ENCODE measurements at regions not wholly inside any gene's neighbourhood (a gene's known extent, or its start where the extent isn't known, plus 50 kb on each side); places are given as distances from the start of the nearest gene placed in this dataset.

GRCh38 chr4:10169839-10170387, 53.3 kb upstream of the WDR1 start:
- Mint-ChIP-seq H3K36me3 (ENCODE audit: low read depth) (no peaks in the 10 kb centered on the region), H3K9me3 (no peaks in the 10 kb centered on the region), H3K27me3 (ENCODE audit: low read depth) (peaks cover 3% of the 10 kb centered on the region), H3K4me1 (ENCODE audit: low read depth) (peaks cover 3% of the 10 kb centered on the region), H3K4me3 (no peak overlapping the region), H3K27ac (no peak overlapping the region)
- no peak for DNase-seq (ENCODE audit: low spot score)

GRCh38 chr4:10168151-10168550, 51.6 kb upstream of the WDR1 start:
- Mint-ChIP-seq H3K27ac (no peak overlapping the region), H3K27me3 (ENCODE audit: low read depth) (peaks cover 3% of the 10 kb centered on the region), H3K9me3 (no peaks in the 10 kb centered on the region), H3K36me3 (ENCODE audit: low read depth) (no peaks in the 10 kb centered on the region), H3K4me3 (no peak overlapping the region), H3K4me1 (ENCODE audit: low read depth) (peaks cover 3% of the 10 kb centered on the region)
- DNase-seq (ENCODE audit: low spot score), result no peak

DNA sequence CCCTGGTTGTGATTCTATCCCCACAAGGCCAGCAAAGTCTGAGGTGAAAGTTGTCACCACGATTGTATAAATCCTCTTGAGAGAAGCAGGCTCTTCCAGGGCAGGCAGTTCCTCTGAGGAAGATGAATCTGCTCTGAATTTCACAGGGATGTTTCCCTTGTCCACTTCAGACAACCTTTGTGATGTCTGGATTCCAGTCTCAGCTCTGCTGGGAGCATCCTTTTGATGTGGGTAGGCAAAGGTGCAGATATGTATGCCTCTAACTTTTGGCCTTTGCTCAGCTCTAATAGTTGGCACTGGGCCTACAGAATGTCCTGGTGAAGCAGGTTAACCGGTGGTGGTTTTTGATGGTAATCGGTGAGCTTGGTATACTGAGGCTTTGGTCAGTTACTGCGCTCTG, 50.6 kb upstream of the WDR1 start:
- Mint-ChIP-seq H3K36me3 (ENCODE audit: low read depth) (no peaks in the 10 kb centered on the region), H3K4me1 (ENCODE audit: low read depth) (peaks cover 3% of the 10 kb centered on the region), H3K27ac (no peak overlapping the region), H3K9me3 (no peaks in the 10 kb centered on the region), H3K27me3 (ENCODE audit: low read depth) (peaks cover 3% of the 10 kb centered on the region), H3K4me3 (no peak overlapping the region)
- no peak for DNase-seq (ENCODE audit: low spot score)
